ENCODE measurements at regions not wholly inside any gene's neighbourhood (a gene's known extent, or its start where the extent isn't known, plus 50 kb on each side); places are given as distances from the start of the nearest gene placed in this dataset.

- CTCF ChIA-PET, result no interaction called here
- POLR2A ChIA-PET, result no interaction called here
- TF ChIP-seq CTCF (IDR thresholded peaks at IDR 0.05; ENCODE audit: control extremely low read depth, extremely low read depth, low read depth, missing control alignments), result no peak
- no peak for DNase-seq (ENCODE audit: extremely low spot score)
Observed at GRCh38 chr7:96953676-96954513, 51.5 kb upstream of the DLX6 start.
